Heart right ventricle (tissue), 16 donors: ENCODE measurements at regions not wholly inside any gene's neighbourhood (a gene's known extent, or its start where the extent isn't known, plus 50 kb on each side); places are given as distances from the start of the nearest gene placed in this dataset.

ENCODE experiments used
- ATAC-seq, 8 donors: fragments of 200-7000 bp; cut with Tn5 transposase; one replicate each; pipeline ENCODE4 v1.9.1; 2020; ENCODE audit warnings: mild to moderate bottlenecking in 8 of 8, moderate library complexity in 8 of 8, moderate number of reproducible peaks in 1 of 8
- DNase-seq, 2 donors: peaks; one replicate each; pipeline ENCODE4 v3.0.0-alpha.2; 2020
- H3K27ac ChIP-seq, 10 donors: fragments of 200-600 bp; sonication (generic) in 2 of 10; one replicate each; pipeline versions ENCODE4 v1.5.0 to v1.8.0; 2020 to 2022; ENCODE audit warnings: mild to moderate bottlenecking in 3 of 10
- H3K27me3 ChIP-seq, 7 donors: fragments of 200-600 bp; one replicate each; pipeline ENCODE4 v1.8.0; 2021 to 2022; ENCODE audit warnings: mild to moderate bottlenecking in 2 of 7
- H3K36me3 ChIP-seq, 9 donors: fragments of 200-600 bp; sonication (generic) in 1 of 9; one replicate each; pipeline versions ENCODE4 v1.5.0 to v1.8.0; 2020 to 2022; ENCODE audit warnings: mild to moderate bottlenecking in 2 of 9
- H3K4me1 ChIP-seq, 9 donors: fragments of 200-600 bp; sonication (generic) in 1 of 9; one replicate each; pipeline versions ENCODE4 v1.5.0 to v1.8.0; 2020 to 2022; ENCODE audit warnings: mild to moderate bottlenecking in 4 of 9
- H3K4me3 ChIP-seq, 10 donors: fragments of 200-600 bp; sonication (generic) in 2 of 10; one replicate each; pipeline versions ENCODE4 v1.5.0 to v1.8.0; 2020 to 2022; ENCODE audit warnings: mild to moderate bottlenecking in 7 of 10, moderate library complexity in 2 of 10
- H3K9me3 ChIP-seq, 11 donors: fragments of 200-600 bp in 10 of 11; sonication (generic) in 2 of 11; one replicate each; pipeline versions ENCODE4 v1.5.0 to v1.8.0; 2013 to 2022; ENCODE audit warnings: mild to moderate bottlenecking in 2 of 11, control low read depth in 1 of 11, moderate library complexity in 1 of 11
- WGBS, 2 donors: extraction: QIAGEN DNeasy Blood & Tissue Kit; methylation state at CpG; one replicate each; pipeline ENCODE4 v1.1.7; 2013; ENCODE audit warnings: inconsistent platforms in 1 of 2; 5-methylcytosine and 5-hydroxymethylcytosine counted together
- intact Hi-C, 10 donors: fragments of 100-400 bp; cut with DNase I; formaldehyde crosslinking; loops; one replicate each; pipeline versions ENCODE4 v1.11.1 to v1.14.2; 2022
- TF ChIP-seq, protein P1 (sequence below), 9 donors: fragments of 200-600 bp; sonication (generic) in 2 of 9; IDR thresholded peaks; one replicate each; pipeline versions ENCODE4 v1.5.0 to v1.8.0; 2021 to 2022; ENCODE audit warnings: antibody characterized with exemption in 9 of 9, mild to moderate bottlenecking in 5 of 9, moderate library complexity in 1 of 9
- donor health status: Arrhythmogenic right ventricular cardiomyopathy.
- donor health status: ischemic (EF 13 %, LVEDD 7.1; RV severe dilation, severe dysfunction).
- donor health status: healthy with polysubstance abuse.
- donor health status: DM: no; HTN: yes; CAD: no.
- donor health status: DM: no; HTN: no; CAD: no.
- donor health status: ischemic (EF 25% LVEDD 6.9; RV normal size, moderate dysfunction).
- donor health status: ischemic (EF 25% LVEDD 5.7; RV mildly dilated, moderate dysfunction).
- donor health status: healthy.
- donor health status: DM: yes; HTN: yes; CAD: no.
- donor health status: Ischemic cardiomyopathy.
- donor health status: ischemic (EF 35%, LVEDD 5.7; RV mildly dilated, moderate dysfunction).
- donor health status: nonischemic (EF 11% LVEDD 7.7; RV severe dilation, severe dysfunction).
- donor health status: DM: yes; HTN: yes; CAD: no.
- donor health status: PGD.
- donor health status: ischemic (EF 29% LVEDD 5.4; RV normal size, mild dysfunction).
- donor health status: nonischemic (EF 23%, LVEDD 6.1; RV moderate dilation, normal function).

DNA sequence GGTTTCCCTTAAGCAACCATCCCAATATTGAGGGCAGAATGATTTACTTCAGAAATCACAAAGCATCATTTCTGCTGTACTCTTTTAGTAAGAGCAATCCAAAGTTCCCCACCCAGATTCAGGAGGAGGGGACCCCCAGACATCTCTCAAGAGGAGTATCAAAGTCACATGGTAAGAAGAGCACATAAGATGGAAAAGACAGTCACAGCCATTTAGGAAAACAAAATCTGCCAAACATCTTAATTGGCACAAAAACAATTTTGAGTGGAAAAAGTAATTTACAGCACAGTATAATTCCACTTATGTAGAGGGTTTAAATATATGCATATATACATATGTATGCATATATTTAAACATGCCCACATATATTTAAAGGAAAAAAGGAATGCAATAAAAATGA lies 1329.0 kb upstream of the CELF2 start:
- H3K36me3 ChIP-seq: no peaks in the 10 kb centered on the region
- intact Hi-C loops: no loop called here
- no peaks in the 10 kb centered on the region for H3K9me3 ChIP-seq
- ATAC-seq: no peak
- H3K4me1 ChIP-seq: no peaks in the 10 kb centered on the region
- no peak for DNase-seq
- no peaks in the 10 kb centered on the region for H3K27me3 ChIP-seq
- TF ChIP-seq, protein P1, sequence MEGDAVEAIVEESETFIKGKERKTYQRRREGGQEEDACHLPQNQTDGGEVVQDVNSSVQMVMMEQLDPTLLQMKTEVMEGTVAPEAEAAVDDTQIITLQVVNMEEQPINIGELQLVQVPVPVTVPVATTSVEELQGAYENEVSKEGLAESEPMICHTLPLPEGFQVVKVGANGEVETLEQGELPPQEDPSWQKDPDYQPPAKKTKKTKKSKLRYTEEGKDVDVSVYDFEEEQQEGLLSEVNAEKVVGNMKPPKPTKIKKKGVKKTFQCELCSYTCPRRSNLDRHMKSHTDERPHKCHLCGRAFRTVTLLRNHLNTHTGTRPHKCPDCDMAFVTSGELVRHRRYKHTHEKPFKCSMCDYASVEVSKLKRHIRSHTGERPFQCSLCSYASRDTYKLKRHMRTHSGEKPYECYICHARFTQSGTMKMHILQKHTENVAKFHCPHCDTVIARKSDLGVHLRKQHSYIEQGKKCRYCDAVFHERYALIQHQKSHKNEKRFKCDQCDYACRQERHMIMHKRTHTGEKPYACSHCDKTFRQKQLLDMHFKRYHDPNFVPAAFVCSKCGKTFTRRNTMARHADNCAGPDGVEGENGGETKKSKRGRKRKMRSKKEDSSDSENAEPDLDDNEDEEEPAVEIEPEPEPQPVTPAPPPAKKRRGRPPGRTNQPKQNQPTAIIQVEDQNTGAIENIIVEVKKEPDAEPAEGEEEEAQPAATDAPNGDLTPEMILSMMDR (IDR thresholded peaks at IDR 0.05): no peak
- no peak overlapping the region for H3K4me3 ChIP-seq
- H3K27ac ChIP-seq: no peak overlapping the region

DNA sequence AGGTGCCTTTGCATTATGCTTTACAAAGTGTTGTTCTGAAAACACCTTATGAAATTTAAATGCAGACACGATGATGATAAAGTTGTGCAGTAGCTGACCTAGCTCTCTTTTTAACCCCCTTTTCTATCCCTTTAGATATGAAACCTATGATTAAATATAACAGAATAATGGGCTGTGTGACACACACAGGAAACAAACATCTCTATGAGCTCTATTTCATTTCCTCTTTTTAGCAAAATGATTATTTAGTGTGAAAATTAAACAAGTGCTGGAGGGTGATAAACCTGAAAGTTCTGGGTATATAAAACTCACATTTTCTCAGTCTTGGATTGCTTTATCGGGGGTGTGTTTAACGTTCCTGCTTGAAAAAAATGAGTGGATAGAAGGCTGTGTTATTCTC lies 1310.5 kb upstream of the CELF2 start:
- 71 to 85% methylated on average over 3 of the region's 3 CpGs for WGBS, 2 donors
- H3K9me3 ChIP-seq: peaks cover 0 to 16% (median 7%) of the 10 kb centered on the region in 11 donors
- H3K27ac ChIP-seq: no peak overlapping the region
- intact Hi-C loops: no loop called here
- TF ChIP-seq, protein P1 (IDR thresholded peaks at IDR 0.05): no peak
- ATAC-seq: no peak
- no peak for DNase-seq
- H3K4me1 ChIP-seq: no peaks in the 10 kb centered on the region
- H3K4me3 ChIP-seq: no peak overlapping the region
- H3K36me3 ChIP-seq: no peaks in the 10 kb centered on the region
- no peaks in the 10 kb centered on the region for H3K27me3 ChIP-seq

DNA sequence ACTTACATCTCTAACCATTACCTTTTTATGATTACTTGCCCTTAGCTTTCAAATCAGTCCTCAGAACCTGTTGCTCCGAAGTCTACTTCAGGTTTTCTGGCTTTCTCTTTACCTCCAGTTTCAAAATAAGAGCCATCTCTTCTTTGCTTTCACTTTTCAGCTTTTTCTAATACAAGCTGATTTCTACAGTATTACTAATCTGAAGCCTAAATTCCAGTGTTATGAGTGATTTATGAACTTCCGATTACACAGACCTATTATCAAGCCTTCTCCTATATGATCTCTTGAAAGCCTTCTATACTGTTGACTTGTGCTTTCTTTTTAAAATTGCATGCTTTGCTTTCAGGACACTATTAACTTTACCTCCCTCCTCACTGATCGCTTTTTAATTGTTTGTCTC lies 1307.8 kb upstream of the CELF2 start:
- intact Hi-C loops: no loop called here
- no peaks in the 10 kb centered on the region for H3K27me3 ChIP-seq
- TF ChIP-seq, protein P1 (IDR thresholded peaks at IDR 0.05): no peak
- no peak for ATAC-seq
- no peaks in the 10 kb centered on the region for H3K4me1 ChIP-seq
- no peak overlapping the region for H3K4me3 ChIP-seq
- DNase-seq: no peak
- 85 to 88% methylated on average over 3 of the region's 3 CpGs for WGBS, 2 donors
- no peaks in the 10 kb centered on the region for H3K36me3 ChIP-seq
- peaks cover 0 to 36% (median 19%) of the 10 kb centered on the region in 11 donors for H3K9me3 ChIP-seq
- H3K27ac ChIP-seq: no peak overlapping the region

DNA sequence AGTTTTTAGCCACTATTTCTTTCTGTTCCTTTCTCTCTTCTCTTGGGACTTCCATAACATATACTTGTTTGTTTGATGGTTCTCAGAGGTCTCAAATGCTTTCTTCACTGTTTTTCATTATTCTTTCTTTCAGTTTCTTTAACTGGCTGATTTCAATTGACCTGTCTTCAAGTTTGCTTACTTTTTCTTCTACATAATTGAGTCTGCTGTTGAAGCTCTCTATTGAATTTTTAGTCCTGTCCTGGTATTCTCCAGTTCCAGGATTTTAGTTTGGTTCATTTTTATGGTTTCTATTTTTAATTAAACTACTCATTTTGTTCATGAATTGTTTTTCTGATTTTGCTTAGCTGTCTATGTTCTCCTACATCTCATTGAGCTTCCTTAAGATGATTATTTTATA lies 1305.3 kb upstream of the CELF2 start:
- Histone ChIP-seq H3K36me3 (no peaks in the 10 kb centered on the region), H3K9me3 (peaks cover 0 to 36% (median 19%) of the 10 kb centered on the region in 11 donors), H3K27me3 (no peaks in the 10 kb centered on the region), H3K27ac (no peak overlapping the region), H3K4me3 (no peak overlapping the region), H3K4me1 (no peaks in the 10 kb centered on the region)
- TF ChIP-seq, protein P1 (IDR thresholded peaks at IDR 0.05): no peak
- ATAC-seq: no peak
- DNase-seq: no peak
- intact Hi-C loops: no loop called here

DNA sequence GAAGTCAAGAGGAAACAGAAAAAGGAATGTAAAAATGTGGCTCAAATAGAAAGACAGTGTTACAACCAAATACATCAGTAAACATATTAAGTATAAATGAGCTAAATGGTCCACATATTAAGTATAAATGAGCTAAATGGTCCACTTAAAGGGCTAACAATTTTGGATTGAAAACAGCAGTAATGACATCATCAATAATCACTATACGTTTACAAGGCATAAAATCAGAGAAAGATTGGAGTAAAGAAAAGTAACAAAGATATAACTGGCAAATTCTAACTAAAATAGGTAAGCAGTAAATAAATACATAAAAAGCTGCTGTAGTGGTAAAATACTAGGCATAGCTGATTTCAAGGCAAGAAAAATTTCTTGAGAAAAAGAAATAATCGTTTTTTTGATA lies 1298.4 kb upstream of the CELF2 start:
- Histone ChIP-seq H3K4me3 (no peak overlapping the region), H3K9me3 (peaks cover 0 to 2% (median 0%) of the 10 kb centered on the region in 11 donors), H3K27me3 (no peaks in the 10 kb centered on the region), H3K27ac (no peak overlapping the region), H3K4me1 (no peaks in the 10 kb centered on the region), H3K36me3 (no peaks in the 10 kb centered on the region)
- TF ChIP-seq, protein P1 (IDR thresholded peaks at IDR 0.05): no peak
- ATAC-seq: no peak
- intact Hi-C loops: no loop called here
- 54 to 72% methylated on average over 2 of the region's 2 CpGs for WGBS, 2 donors
- DNase-seq: no peak
